Neural crest cell (in vitro differentiated cells): ENCODE measurements at regions not wholly inside any gene's neighbourhood (a gene's known extent, or its start where the extent isn't known, plus 50 kb on each side); places are given as distances from the start of the nearest gene placed in this dataset.
A peak's percentile ranks its signal among the peaks of the same experiment; 100 is the strongest.

Source experiments
- DNase-seq: peaks from one replicate; pipeline ENCODE4 v3.0.0; 2021; ENCODE audit warnings: low read depth, mixed read lengths, low spot score
- H3K27ac Mint-ChIP-seq: one replicate; pipeline ENCODE4 v1.8.0; 2021; ENCODE audit warnings: mild to moderate bottlenecking, mixed read lengths; ENCODE audit not compliant: unreplicated experiment
- H3K27me3 Mint-ChIP-seq: 2 replicates; pipeline ENCODE4 v1.8.0; 2021; ENCODE audit warnings: low read depth, mild to moderate bottlenecking, mixed read lengths
- H3K36me3 Mint-ChIP-seq: 2 replicates; pipeline ENCODE4 v1.8.0; 2021; ENCODE audit warnings: low read depth, mild to moderate bottlenecking, mixed read lengths
- H3K4me1 Mint-ChIP-seq: 2 replicates; pipeline ENCODE4 v1.8.0; 2021; ENCODE audit warnings: mixed read lengths
- H3K4me3 Mint-ChIP-seq: one replicate; pipeline ENCODE4 v1.8.0; 2021; ENCODE audit warnings: mild to moderate bottlenecking, mixed read lengths
- H3K9me3 Mint-ChIP-seq: 2 replicates; pipeline ENCODE4 v1.8.0; 2021; ENCODE audit warnings: mixed read lengths
- CTCF ChIP-seq: fragments of 200-600 bp; sonication (generic); conservative IDR thresholded peaks from 2 replicates; pipeline ENCODE4 v1.5.0; 2021; ENCODE audit warnings: antibody characterized with exemption, mild to moderate bottlenecking

- Mint-ChIP-seq H3K27me3 (no peaks in the 10 kb centered on the region), H3K36me3 (no peaks in the 10 kb centered on the region), H3K27ac (no peak overlapping the region), H3K4me1 (no peaks in the 10 kb centered on the region), H3K9me3 (peaks cover 5% of the 10 kb centered on the region), H3K4me3 (no peak overlapping the region)
- no peak for DNase-seq
- no peak for TF ChIP-seq CTCF
These were observed 89.5 kb upstream of the GREM2 start for GRCh38 chr1:240701412-240701811.

- H3K4me1 Mint-ChIP-seq, result no peaks in the 10 kb centered on the region
These were observed 83.5 kb upstream of the GREM2 start for GRCh38 chr1:240695416-240695815.

GRCh38 chr1:240693844-240694243 lies 81.9 kb upstream of the GREM2 start:
- Mint-ChIP-seq H3K4me1 (no peaks in the 10 kb centered on the region), H3K27me3 (no peaks in the 10 kb centered on the region), H3K36me3 (no peaks in the 10 kb centered on the region), H3K27ac (no peak overlapping the region), H3K9me3 (peaks cover 2% of the 10 kb centered on the region), H3K4me3 (no peak overlapping the region)
- no peak for DNase-seq
- no peak for TF ChIP-seq CTCF

More at GRCh38 chr1:240695416-240695815, 83.5 kb upstream of the GREM2 start:
- no peak for DNase-seq
- TF ChIP-seq CTCF, result no peak
- H3K9me3 Mint-ChIP-seq, result peaks cover 2% of the 10 kb centered on the region
- H3K27ac Mint-ChIP-seq, result no peak overlapping the region
- H3K4me3 Mint-ChIP-seq, result no peak overlapping the region
- H3K36me3 Mint-ChIP-seq, result no peaks in the 10 kb centered on the region
- no peaks in the 10 kb centered on the region for H3K27me3 Mint-ChIP-seq

- no peak overlapping the region for H3K4me3 Mint-ChIP-seq
- TF ChIP-seq CTCF, result no peak
- no peak for DNase-seq
- no peak overlapping the region for H3K27ac Mint-ChIP-seq
- H3K4me1 Mint-ChIP-seq, result no peaks in the 10 kb centered on the region
- no peaks in the 10 kb centered on the region for H3K36me3 Mint-ChIP-seq
- no peaks in the 10 kb centered on the region for H3K27me3 Mint-ChIP-seq
- H3K9me3 Mint-ChIP-seq, result peaks cover 2% of the 10 kb centered on the region
These were observed 81.1 kb upstream of the GREM2 start for GRCh38 chr1:240693036-240693435.

GRCh38 chr1:240691909-240692705 lies 80.2 kb upstream of the GREM2 start:
- DNase-seq, result peak; percentile 19
- TF ChIP-seq CTCF, result peak; percentile 77
- Mint-ChIP-seq H3K4me3 (no peak overlapping the region), H3K27ac (no peak overlapping the region), H3K27me3 (no peaks in the 10 kb centered on the region), H3K4me1 (no peaks in the 10 kb centered on the region), H3K9me3 (peaks cover 2% of the 10 kb centered on the region), H3K36me3 (no peaks in the 10 kb centered on the region)
